ENCODE measurements at regions not wholly inside any gene's neighbourhood (a gene's known extent, or its start where the extent isn't known, plus 50 kb on each side); places are given as distances from the start of the nearest gene placed in this dataset.
"Not testable (repeated sequence)": the region's sequence is repeated elsewhere in the genome, so short reads cannot be mapped to it uniquely, and the experiment has no call there.

- H3K4me3 Mint-ChIP-seq; POLR2A ChIA-PET; intact Hi-C loops (cut with micrococcal nuclease); DNase-seq; H3K27ac Mint-ChIP-seq; H3K36me3 Mint-ChIP-seq; H3K4me1 Mint-ChIP-seq (ENCODE audit: low read depth); H3K27me3 Mint-ChIP-seq; CTCF ChIA-PET: not testable (repeated sequence)
- peaks cover 48% of the 10 kb centered on the region for H3K9me3 Mint-ChIP-seq
These were observed 138.9 kb upstream of the FOXD4L5 start for GRCh38 chr9:65423691-65424436.

- CTCF ChIA-PET; DNase-seq; H3K27ac Mint-ChIP-seq; H3K36me3 Mint-ChIP-seq; H3K27me3 Mint-ChIP-seq; H3K4me3 Mint-ChIP-seq; H3K4me1 Mint-ChIP-seq (ENCODE audit: low read depth); intact Hi-C loops (cut with micrococcal nuclease); POLR2A ChIA-PET: not testable (repeated sequence)
- H3K9me3 Mint-ChIP-seq = peaks cover 48% of the 10 kb centered on the region
These were observed 138.1 kb upstream of the FOXD4L5 start for GRCh38 chr9:65422966-65423690.

- H3K27me3 Mint-ChIP-seq; intact Hi-C loops (cut with micrococcal nuclease); CTCF ChIA-PET; DNase-seq; H3K27ac Mint-ChIP-seq; POLR2A ChIA-PET; H3K36me3 Mint-ChIP-seq; H3K4me3 Mint-ChIP-seq; H3K4me1 Mint-ChIP-seq (ENCODE audit: low read depth): not testable (repeated sequence)
- H3K9me3 Mint-ChIP-seq = peaks cover 51% of the 10 kb centered on the region
These were observed 136.5 kb upstream of the FOXD4L5 start for GRCh38 chr9:65421486-65421885.

GRCh38 chr9:65420771-65421170 is 135.8 kb upstream of the FOXD4L5 start:
- intact Hi-C loops (cut with micrococcal nuclease) = no loop called here
- ChIA-PET CTCF (no interaction called here), POLR2A (no interaction called here)
- H3K36me3 Mint-ChIP-seq = peaks cover 7% of the 10 kb centered on the region
- DNase-seq = no peak
- H3K4me1 Mint-ChIP-seq (ENCODE audit: low read depth) = no peaks in the 10 kb centered on the region
- H3K27me3 Mint-ChIP-seq = no peaks in the 10 kb centered on the region
- H3K9me3 Mint-ChIP-seq = peaks cover 47% of the 10 kb centered on the region
- H3K27ac Mint-ChIP-seq = no peak overlapping the region
- no peak overlapping the region for H3K4me3 Mint-ChIP-seq

- CTCF ChIA-PET; H3K4me3 Mint-ChIP-seq; H3K27me3 Mint-ChIP-seq; H3K4me1 Mint-ChIP-seq (ENCODE audit: low read depth); POLR2A ChIA-PET; H3K27ac Mint-ChIP-seq; DNase-seq; H3K36me3 Mint-ChIP-seq; intact Hi-C loops (cut with micrococcal nuclease): not testable (repeated sequence)
- peaks cover 40% of the 10 kb centered on the region for H3K9me3 Mint-ChIP-seq
These were observed 134.0 kb upstream of the FOXD4L5 start for GRCh38 chr9:65418966-65419365.

GRCh38 chr9:65416948-65417347 is 131.9 kb upstream of the FOXD4L5 start:
- H3K4me3 Mint-ChIP-seq; intact Hi-C loops (cut with micrococcal nuclease); POLR2A ChIA-PET; H3K27me3 Mint-ChIP-seq; DNase-seq; CTCF ChIA-PET; H3K36me3 Mint-ChIP-seq; H3K27ac Mint-ChIP-seq; H3K4me1 Mint-ChIP-seq (ENCODE audit: low read depth): not testable (repeated sequence)
- H3K9me3 Mint-ChIP-seq = peaks cover 33% of the 10 kb centered on the region

- H3K9me3 Mint-ChIP-seq = peaks cover 24% of the 10 kb centered on the region
- intact Hi-C loops (cut with micrococcal nuclease); CTCF ChIA-PET; DNase-seq; H3K4me1 Mint-ChIP-seq (ENCODE audit: low read depth); POLR2A ChIA-PET; H3K4me3 Mint-ChIP-seq; H3K27me3 Mint-ChIP-seq; H3K27ac Mint-ChIP-seq; H3K36me3 Mint-ChIP-seq: not testable (repeated sequence)
These were observed 129.2 kb upstream of the FOXD4L5 start for GRCh38 chr9:65414249-65414648.

GRCh38 chr9:65413371-65413770 is 128.4 kb upstream of the FOXD4L5 start:
- DNase-seq; CTCF ChIA-PET; H3K36me3 Mint-ChIP-seq; H3K4me3 Mint-ChIP-seq; H3K4me1 Mint-ChIP-seq (ENCODE audit: low read depth); H3K27ac Mint-ChIP-seq; POLR2A ChIA-PET; H3K27me3 Mint-ChIP-seq; intact Hi-C loops (cut with micrococcal nuclease): not testable (repeated sequence)
- peaks cover 25% of the 10 kb centered on the region for H3K9me3 Mint-ChIP-seq

GRCh38 chr9:65411901-65412300 is 126.9 kb upstream of the FOXD4L5 start:
- H3K9me3 Mint-ChIP-seq = peaks cover 29% of the 10 kb centered on the region
- intact Hi-C loops (cut with micrococcal nuclease) = no loop called here
- no peaks in the 10 kb centered on the region for H3K4me1 Mint-ChIP-seq (ENCODE audit: low read depth)
- no peak overlapping the region for H3K27ac Mint-ChIP-seq
- ChIA-PET CTCF (no interaction called here), POLR2A (no interaction called here)
- no peaks in the 10 kb centered on the region for H3K36me3 Mint-ChIP-seq
- no peaks in the 10 kb centered on the region for H3K27me3 Mint-ChIP-seq
- H3K4me3 Mint-ChIP-seq = no peak overlapping the region
- no peak for DNase-seq

- POLR2A ChIA-PET = no interaction called here
- H3K4me3 Mint-ChIP-seq = no peak overlapping the region
These were observed 126.3 kb upstream of the FOXD4L5 start for GRCh38 chr9:65411336-65411735.

GRCh38 chr9:65410926-65411325 is 125.9 kb upstream of the FOXD4L5 start:
- no peaks in the 10 kb centered on the region for H3K4me1 Mint-ChIP-seq (ENCODE audit: low read depth)
- intact Hi-C loops (cut with micrococcal nuclease) = no loop called here
- POLR2A ChIA-PET = no interaction called here
- H3K36me3 Mint-ChIP-seq = no peaks in the 10 kb centered on the region
- CTCF ChIA-PET = no interaction called here
- no peaks in the 10 kb centered on the region for H3K27me3 Mint-ChIP-seq
- no peak overlapping the region for H3K4me3 Mint-ChIP-seq
- peaks cover 29% of the 10 kb centered on the region for H3K9me3 Mint-ChIP-seq
- H3K27ac Mint-ChIP-seq = no peak overlapping the region
- DNase-seq = no peak

More at GRCh38 chr9:65411336-65411735, 126.3 kb upstream of the FOXD4L5 start:
- Mint-ChIP-seq H3K27me3 (no peaks in the 10 kb centered on the region), H3K36me3 (no peaks in the 10 kb centered on the region), H3K9me3 (peaks cover 29% of the 10 kb centered on the region), H3K4me1 (ENCODE audit: low read depth) (no peaks in the 10 kb centered on the region), H3K27ac (no peak overlapping the region)
- no peak for DNase-seq
- CTCF ChIA-PET = no interaction called here
- intact Hi-C loops (cut with micrococcal nuclease) = no loop called here

GRCh38 chr9:65409471-65409980 is 124.5 kb upstream of the FOXD4L5 start:
- Mint-ChIP-seq H3K27me3 (no peaks in the 10 kb centered on the region), H3K27ac (no peak overlapping the region), H3K36me3 (no peaks in the 10 kb centered on the region), H3K9me3 (peaks cover 25% of the 10 kb centered on the region), H3K4me1 (ENCODE audit: low read depth) (no peaks in the 10 kb centered on the region), H3K4me3 (no peak overlapping the region)
- intact Hi-C loops (cut with micrococcal nuclease) = no loop called here
- ChIA-PET CTCF (no interaction called here), POLR2A (no interaction called here)
- no peak for DNase-seq

- intact Hi-C loops (cut with micrococcal nuclease); POLR2A ChIA-PET; H3K4me3 Mint-ChIP-seq; DNase-seq; H3K36me3 Mint-ChIP-seq; H3K27me3 Mint-ChIP-seq; CTCF ChIA-PET; H3K27ac Mint-ChIP-seq; H3K4me1 Mint-ChIP-seq (ENCODE audit: low read depth): not testable (repeated sequence)
- peaks cover 21% of the 10 kb centered on the region for H3K9me3 Mint-ChIP-seq
These were observed 123.8 kb upstream of the FOXD4L5 start for GRCh38 chr9:65408806-65409205.
